ENCODE measurements at regions not wholly inside any gene's neighbourhood (a gene's known extent, or its start where the extent isn't known, plus 50 kb on each side); places are given as distances from the start of the nearest gene placed in this dataset.

GRCh38 chr9:11931109-11931508, 762.1 kb upstream of the TYRP1 start:
- no peak for DNase-seq (ENCODE audit: low spot score)

- DNase-seq (ENCODE audit: low spot score): no peak
Observed at GRCh38 chr9:11931751-11932150, 761.4 kb upstream of the TYRP1 start.

GRCh38 chr9:11933926-11934325, 759.3 kb upstream of the TYRP1 start:
- no peak for DNase-seq (ENCODE audit: low spot score)

DNA sequence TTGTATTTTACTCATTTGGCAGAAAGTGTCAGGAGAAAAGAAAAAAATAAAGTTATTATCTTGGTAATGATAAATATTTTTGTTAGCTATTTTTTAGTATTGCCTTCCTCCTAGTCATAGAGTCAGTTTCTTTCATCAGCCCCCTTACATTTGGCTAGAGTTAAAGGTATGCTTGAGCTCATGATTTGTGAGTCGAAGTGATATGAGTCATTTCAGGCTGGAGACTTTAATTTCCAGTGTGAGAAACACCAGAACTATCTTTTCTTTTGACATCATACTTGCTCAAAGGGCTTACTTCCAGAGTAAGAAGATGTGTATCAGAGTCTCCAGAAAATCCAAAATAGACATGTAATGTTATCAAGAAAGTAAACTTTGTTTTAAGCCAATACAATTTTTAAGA, 746.7 kb upstream of the TYRP1 start:
- no peak for DNase-seq (ENCODE audit: low spot score)

DNA sequence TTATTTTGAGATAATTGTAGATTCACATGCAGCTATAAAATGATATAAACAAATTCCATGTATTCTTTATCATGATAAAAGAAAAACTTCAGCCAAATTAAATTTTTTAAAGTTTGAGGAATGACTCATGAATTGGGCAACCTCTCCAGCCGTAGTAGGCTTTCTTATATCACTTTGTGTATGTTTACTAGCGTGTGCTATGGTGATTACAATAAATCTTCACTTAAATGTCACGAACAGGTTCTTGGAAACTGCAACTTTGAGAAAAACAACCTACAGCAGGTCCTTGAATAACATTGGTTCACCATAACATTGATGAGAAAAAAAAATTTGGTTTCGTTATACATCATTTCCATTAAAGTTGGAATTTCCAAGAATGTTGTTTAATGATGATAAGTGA, 730.9 kb upstream of the TYRP1 start:
- DNase-seq (ENCODE audit: low spot score): no peak

GRCh38 chr9:11966786-11967185, 726.4 kb upstream of the TYRP1 start:
- no peak for DNase-seq (ENCODE audit: low spot score)

GRCh38 chr9:11968631-11969030, 724.6 kb upstream of the TYRP1 start:
- no peak for DNase-seq (ENCODE audit: low spot score)

GRCh38 chr9:11973011-11973410, 720.2 kb upstream of the TYRP1 start:
- DNase-seq (ENCODE audit: low spot score): no peak

GRCh38 chr9:11973511-11973910, 719.7 kb upstream of the TYRP1 start:
- no peak for DNase-seq (ENCODE audit: low spot score)

- DNase-seq (ENCODE audit: low spot score): no peak
Observed at GRCh38 chr9:11992866-11993265, 700.3 kb upstream of the TYRP1 start.

GRCh38 chr9:12014488-12014887, 678.7 kb upstream of the TYRP1 start:
- no peak for DNase-seq (ENCODE audit: low spot score)

GRCh38 chr9:12054235-12054634, 639.0 kb upstream of the TYRP1 start:
- DNase-seq (ENCODE audit: low spot score): no peak

GRCh38 chr9:12056874-12057273, 636.3 kb upstream of the TYRP1 start:
- no peak for DNase-seq (ENCODE audit: low spot score)

DNA sequence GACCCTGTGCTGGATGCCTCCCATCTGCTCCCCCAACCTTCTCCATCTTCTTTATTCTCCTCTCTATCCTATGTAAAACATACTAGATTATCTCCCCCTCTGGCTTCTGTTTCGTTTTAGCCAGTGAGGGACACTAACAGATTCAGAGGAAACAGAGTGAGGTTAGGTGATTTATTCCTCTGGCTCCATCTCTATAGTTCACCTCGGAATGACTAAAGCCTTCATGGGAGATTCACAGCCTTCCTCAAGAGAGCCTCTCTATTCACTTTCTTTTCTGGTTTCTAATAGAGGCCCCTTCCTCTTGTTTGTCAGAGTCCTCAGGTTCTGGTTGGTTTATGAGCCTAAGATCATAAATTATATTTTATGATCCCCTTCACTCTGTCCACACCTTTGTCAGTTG, 633.1 kb upstream of the TYRP1 start:
- no peak for DNase-seq (ENCODE audit: low spot score)

DNA sequence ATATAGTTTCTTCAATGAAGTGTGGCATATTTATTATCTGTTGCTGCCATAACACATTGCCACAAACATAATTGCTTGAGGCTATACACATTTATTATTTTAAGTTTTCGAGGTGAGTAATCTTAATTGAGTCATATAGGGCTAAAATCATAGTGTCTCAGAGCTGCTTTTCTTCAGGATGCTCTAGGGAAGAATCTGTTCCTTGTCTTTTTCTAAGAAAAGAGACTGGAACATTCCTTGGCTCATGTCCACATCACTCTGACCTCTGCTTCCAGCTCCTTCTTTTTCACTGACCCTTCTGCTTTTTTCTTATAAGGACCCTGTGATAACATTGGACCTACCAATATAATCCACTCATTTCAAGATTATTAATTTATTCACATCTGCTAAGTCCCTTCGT, 632.4 kb upstream of the TYRP1 start:
- no peak for DNase-seq (ENCODE audit: low spot score)

DNA sequence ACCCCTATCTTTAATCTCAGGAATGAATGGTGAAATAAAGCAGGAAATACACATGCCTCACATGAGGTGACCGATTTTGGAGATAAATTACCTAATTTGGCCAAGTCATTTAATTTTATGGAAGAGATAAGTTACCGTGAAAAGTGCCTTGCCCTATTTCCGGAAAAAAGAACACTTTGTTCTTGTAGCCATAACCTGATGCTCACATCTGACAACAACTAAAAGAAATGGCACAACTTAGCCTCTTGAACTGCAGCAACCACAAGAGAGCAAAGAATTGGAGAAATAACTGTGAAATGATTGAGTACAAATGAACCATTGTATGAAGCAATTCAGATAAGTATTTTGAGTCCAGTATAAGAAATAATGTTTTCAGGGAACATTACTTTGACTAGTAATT, 628.1 kb upstream of the TYRP1 start:
- no peak for DNase-seq (ENCODE audit: low spot score)

DNA sequence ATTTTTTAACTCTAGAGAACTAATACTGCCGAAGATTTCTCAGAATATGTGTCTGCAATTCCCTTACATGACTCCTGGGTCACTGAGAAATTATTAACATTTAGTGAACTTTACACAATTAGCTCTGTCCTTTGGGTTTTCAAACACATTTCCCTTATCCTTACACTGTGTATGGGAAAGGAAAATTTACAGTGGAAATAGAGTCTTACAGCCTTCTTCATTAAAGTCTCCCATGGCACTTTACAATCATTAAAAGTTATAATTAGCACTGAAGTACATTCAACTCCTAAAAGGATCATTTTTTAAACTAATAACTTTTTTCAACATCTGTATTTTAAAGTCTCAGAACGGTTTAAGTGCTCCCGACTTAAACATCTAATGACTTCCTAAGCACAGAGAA, 627.5 kb upstream of the TYRP1 start:
- no peak for DNase-seq (ENCODE audit: low spot score)

GRCh38 chr9:12066455-12067035, 626.6 kb upstream of the TYRP1 start:
- no peak for DNase-seq (ENCODE audit: low spot score)

- no peak for DNase-seq (ENCODE audit: low spot score)
Observed at GRCh38 chr9:12069366-12069765, 623.8 kb upstream of the TYRP1 start.

DNA sequence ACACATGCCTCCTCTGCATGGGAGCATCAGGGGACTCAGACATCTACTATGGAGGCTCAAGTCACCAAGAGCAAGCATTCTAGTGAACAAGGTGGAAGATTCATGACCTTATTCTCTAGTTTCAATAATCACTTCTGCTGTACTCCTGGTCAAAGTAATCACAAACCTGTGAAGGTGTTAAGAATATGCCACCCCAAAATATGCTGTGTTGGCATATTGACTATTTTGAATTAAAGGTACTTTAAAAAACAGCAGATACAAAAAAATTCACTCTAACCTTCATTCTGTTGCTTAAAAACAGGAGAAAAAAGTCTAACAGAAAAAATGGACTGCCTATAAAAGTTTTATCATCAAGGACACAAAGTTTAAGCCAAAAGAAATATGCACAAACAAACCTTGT, 607.8 kb upstream of the TYRP1 start:
- no peak for DNase-seq (ENCODE audit: low spot score)

GRCh38 chr9:12091865-12092527, 601.2 kb upstream of the TYRP1 start:
- DNase-seq (ENCODE audit: low spot score): no peak

DNA sequence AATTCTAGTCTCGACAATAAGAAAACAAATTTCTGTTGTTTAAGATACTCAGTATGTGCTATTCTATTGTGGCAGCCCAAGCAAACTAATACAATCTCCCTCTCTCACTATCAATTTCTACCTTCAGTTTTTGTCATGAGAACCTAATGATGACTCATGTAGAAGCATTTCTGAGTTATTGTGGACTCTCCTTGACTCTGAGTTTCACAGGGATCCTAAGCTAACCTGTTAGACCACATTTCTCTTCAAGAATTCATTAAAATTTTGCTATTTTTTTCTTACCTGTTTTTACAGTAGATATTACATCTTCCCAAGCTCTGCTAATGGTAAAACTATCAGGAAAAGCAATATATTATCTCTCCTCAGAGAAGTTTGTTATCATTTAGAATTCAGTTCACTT, 599.1 kb upstream of the TYRP1 start:
- DNase-seq (ENCODE audit: low spot score): no peak

GRCh38 chr9:12095931-12096330, 597.3 kb upstream of the TYRP1 start:
- DNase-seq (ENCODE audit: low spot score): no peak

- DNase-seq (ENCODE audit: low spot score): no peak
Observed at GRCh38 chr9:12133416-12133815, 559.8 kb upstream of the TYRP1 start.
